ENCODE measurements at regions not wholly inside any gene's neighbourhood (a gene's known extent, or its start where the extent isn't known, plus 50 kb on each side); places are given as distances from the start of the nearest gene placed in this dataset.

- intact Hi-C loops (cut with DNase I): no loop called here
- Histone ChIP-seq H3K4me3 (ENCODE audit: low read length in 3 of 3) (no peak overlapping the region), H3K9ac (ENCODE audit: low read length in 3 of 3) (no peak overlapping the region), H3K4me1 (ENCODE audit: control insufficient read depth in 2 of 3, insufficient read depth in 2 of 3, low read depth in 1 of 3, low read length in 3 of 3) (no peaks in the 10 kb centered on the region), H3K27ac (ENCODE audit: low read depth in 2 of 2, low read length in 2 of 2) (no peak overlapping the region), H3K9me3 (ENCODE audit: control insufficient read depth in 2 of 3, insufficient read depth in 1 of 3, low read length in 3 of 3) (no peaks in the 10 kb centered on the region), H3K36me3 (ENCODE audit: control insufficient read depth in 2 of 3, insufficient read depth in 3 of 3, low read length in 3 of 3) (no peaks in the 10 kb centered on the region), H3K27me3 (ENCODE audit: control insufficient read depth, insufficient read depth, low read length) (no peaks in the 10 kb centered on the region)
- no peak for TF ChIP-seq CTCF (IDR thresholded peaks at IDR 0.05; ENCODE audit: borderline replicate concordance, extremely low read depth, insufficient read depth)
- FAIRE-seq (no peak), DNase-seq (no peak)
These were observed 321.8 kb downstream of the TCERG1L start for GRCh38 chr10:130989670-130990232.

GRCh38 chr10:130990486-130990885, 321.0 kb downstream of the TCERG1L start:
- no peak for TF ChIP-seq CTCF (IDR thresholded peaks at IDR 0.05; ENCODE audit: borderline replicate concordance, extremely low read depth, insufficient read depth)
- H3K4me3 ChIP-seq (ENCODE audit: low read length in 3 of 3): no peak overlapping the region
- no peaks in the 10 kb centered on the region for H3K27me3 ChIP-seq (ENCODE audit: control insufficient read depth, insufficient read depth, low read length)
- no peaks in the 10 kb centered on the region for H3K4me1 ChIP-seq (ENCODE audit: control insufficient read depth in 2 of 3, insufficient read depth in 2 of 3, low read depth in 1 of 3, low read length in 3 of 3)
- no peak overlapping the region for H3K9ac ChIP-seq (ENCODE audit: low read length in 3 of 3)
- intact Hi-C loops (cut with DNase I): no loop called here
- H3K27ac ChIP-seq (ENCODE audit: low read depth in 2 of 2, low read length in 2 of 2): no peak overlapping the region
- no peaks in the 10 kb centered on the region for H3K9me3 ChIP-seq (ENCODE audit: control insufficient read depth in 2 of 3, insufficient read depth in 1 of 3, low read length in 3 of 3)
- H3K36me3 ChIP-seq (ENCODE audit: control insufficient read depth in 2 of 3, insufficient read depth in 3 of 3, low read length in 3 of 3): no peaks in the 10 kb centered on the region
- DNase-seq: peak in 2 of 5 donors; percentile 16 to 26
- FAIRE-seq: no peak

- FAIRE-seq: no peak
- no peak for DNase-seq
- H3K36me3 ChIP-seq (ENCODE audit: control insufficient read depth in 2 of 3, insufficient read depth in 3 of 3, low read length in 3 of 3): no peaks in the 10 kb centered on the region
These were observed 318.6 kb downstream of the TCERG1L start for GRCh38 chr10:130992802-130993523.

More at GRCh38 chr10:130992802-130993523, 318.6 kb downstream of the TCERG1L start:
- intact Hi-C loops (cut with DNase I): no loop called here
- Histone ChIP-seq H3K27ac (ENCODE audit: low read depth in 2 of 2, low read length in 2 of 2) (no peak overlapping the region), H3K9me3 (ENCODE audit: control insufficient read depth in 2 of 3, insufficient read depth in 1 of 3, low read length in 3 of 3) (peaks cover 0 to 2% (median 0%) of the 10 kb centered on the region in 3 donors), H3K9ac (ENCODE audit: low read length in 3 of 3) (no peak overlapping the region), H3K4me3 (ENCODE audit: low read length in 3 of 3) (no peak overlapping the region), H3K4me1 (ENCODE audit: control insufficient read depth in 2 of 3, insufficient read depth in 2 of 3, low read depth in 1 of 3, low read length in 3 of 3) (no peaks in the 10 kb centered on the region), H3K27me3 (ENCODE audit: control insufficient read depth, insufficient read depth, low read length) (no peaks in the 10 kb centered on the region)
- no peak for TF ChIP-seq CTCF (IDR thresholded peaks at IDR 0.05; ENCODE audit: borderline replicate concordance, extremely low read depth, insufficient read depth)
